NCI-H460 (cell line): ENCODE measurements at regions not wholly inside any gene's neighbourhood (a gene's known extent, or its start where the extent isn't known, plus 50 kb on each side); places are given as distances from the start of the nearest gene placed in this dataset.

Experiments used
- DNase-seq: peaks from one replicate; pipeline ENCODE4 v3.0.0-alpha.2; 2016; ENCODE audit warnings: low read depth; ENCODE audit errors: extremely low read depth

GRCh38 chr18:22355598-22355997 is 62.1 kb downstream of the CTAGE1 start:
- DNase-seq: no peak

DNA sequence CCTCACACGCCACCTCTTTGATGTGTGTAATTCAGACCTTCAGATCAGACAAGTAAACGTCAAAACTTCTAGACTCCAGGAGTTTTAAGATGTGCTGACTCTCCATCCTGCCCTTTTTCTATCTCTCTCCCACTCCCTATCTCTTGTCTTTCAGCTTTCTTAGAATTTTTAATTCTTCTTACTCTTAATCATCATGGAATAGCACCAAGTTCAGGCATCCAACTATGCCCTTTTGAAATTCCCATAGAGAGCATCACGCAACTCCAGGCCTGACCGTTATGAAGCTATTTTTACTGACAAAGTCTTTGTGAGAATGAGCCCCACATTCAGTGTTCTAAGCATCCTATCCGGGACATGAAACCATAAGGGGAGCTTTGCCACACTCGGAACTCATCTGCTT is 62.6 kb downstream of the CTAGE1 start:
- no peak for DNase-seq

GRCh38 chr18:22349966-22350365 is 67.7 kb downstream of the CTAGE1 start:
- no peak for DNase-seq

- no peak for DNase-seq
These were observed 68.3 kb downstream of the CTAGE1 start for GRCh38 chr18:22349317-22349898.

- DNase-seq: no peak
These were observed 69.0 kb downstream of the CTAGE1 start for GRCh38 chr18:22348521-22349316.

GRCh38 chr18:22347606-22348511 is 69.9 kb downstream of the CTAGE1 start:
- DNase-seq: no peak

- DNase-seq: no peak
These were observed 70.6 kb downstream of the CTAGE1 start for GRCh38 chr18:22346953-22347605.

GRCh38 chr18:22346401-22346952 is 71.2 kb downstream of the CTAGE1 start:
- no peak for DNase-seq

DNA sequence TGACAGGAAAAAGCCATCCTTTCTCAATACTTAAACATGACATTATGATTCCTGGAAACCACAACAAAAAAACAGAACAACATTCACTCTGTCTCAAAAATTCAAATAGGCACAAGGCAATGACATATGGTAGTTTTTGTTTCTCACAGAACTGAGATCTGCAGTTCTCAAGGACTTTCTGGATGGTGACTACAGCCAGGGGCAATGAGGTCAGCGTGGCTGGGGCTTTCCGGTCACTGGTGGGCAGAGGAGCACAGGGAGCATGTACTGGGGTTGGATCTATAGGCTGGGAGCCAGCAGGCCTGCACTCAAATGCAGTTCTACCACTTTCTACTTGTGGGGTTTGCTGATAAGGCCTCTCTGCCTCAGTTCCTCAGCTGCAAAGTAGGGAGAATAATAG is 72.0 kb downstream of the CTAGE1 start:
- no peak for DNase-seq

DNA sequence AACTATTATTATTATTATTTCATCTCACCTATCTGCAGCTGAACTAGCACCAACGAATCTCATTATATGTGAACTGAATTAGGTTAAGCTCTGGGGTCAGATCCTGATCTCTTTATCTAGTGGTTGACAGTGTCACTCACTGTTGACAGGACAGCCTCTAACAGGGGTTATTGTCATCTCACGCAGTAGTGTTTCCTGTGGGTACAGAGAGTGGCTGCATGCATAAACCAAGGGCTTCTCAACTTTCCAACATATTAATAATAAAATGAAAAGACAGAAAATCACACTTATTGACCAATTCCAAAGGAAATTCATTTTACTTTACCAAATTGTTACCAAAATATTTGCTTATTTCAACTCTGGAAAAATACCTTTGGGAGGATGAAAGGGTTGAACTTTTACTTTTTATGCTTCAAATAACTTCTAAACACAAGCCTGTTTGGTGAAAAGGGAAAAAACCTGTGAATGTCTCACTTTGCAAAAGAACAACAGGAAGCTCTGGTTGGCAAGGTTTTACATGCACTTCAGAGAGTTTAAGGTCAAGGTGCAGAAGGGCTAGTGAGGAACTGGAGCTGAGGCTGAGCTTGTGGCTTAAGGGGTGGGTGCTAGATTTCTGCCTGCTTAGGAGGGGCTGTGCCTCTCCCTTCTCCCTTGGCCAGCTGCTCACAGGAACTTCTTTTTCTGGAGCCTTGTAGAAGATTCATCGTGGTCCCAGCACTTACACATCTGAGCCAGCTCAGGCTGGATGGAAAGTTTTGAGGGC is 72.6 kb downstream of the CTAGE1 start:
- no peak for DNase-seq

GRCh38 chr18:22344445-22344844 is 73.3 kb downstream of the CTAGE1 start:
- DNase-seq: no peak

DNA sequence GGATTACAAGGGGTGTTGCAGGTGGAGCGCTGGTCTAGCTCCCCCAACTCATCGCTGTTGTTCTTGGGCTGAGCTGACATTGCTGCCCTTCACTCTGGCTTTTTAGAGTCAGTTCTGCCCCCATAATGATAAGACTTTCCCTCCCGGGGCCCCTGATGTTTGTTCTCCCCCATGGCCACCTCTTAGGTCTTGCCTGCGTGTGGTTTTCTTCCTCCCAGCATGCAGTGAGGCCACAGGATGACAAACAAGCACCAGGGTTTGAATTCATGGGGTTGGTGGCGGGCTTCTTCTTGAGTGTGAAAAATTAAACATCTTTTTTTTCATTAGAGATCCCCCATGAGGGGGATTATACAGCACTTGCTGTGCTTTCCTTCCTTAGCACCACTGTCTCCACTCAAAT is 74.1 kb downstream of the CTAGE1 start:
- no peak for DNase-seq

DNA sequence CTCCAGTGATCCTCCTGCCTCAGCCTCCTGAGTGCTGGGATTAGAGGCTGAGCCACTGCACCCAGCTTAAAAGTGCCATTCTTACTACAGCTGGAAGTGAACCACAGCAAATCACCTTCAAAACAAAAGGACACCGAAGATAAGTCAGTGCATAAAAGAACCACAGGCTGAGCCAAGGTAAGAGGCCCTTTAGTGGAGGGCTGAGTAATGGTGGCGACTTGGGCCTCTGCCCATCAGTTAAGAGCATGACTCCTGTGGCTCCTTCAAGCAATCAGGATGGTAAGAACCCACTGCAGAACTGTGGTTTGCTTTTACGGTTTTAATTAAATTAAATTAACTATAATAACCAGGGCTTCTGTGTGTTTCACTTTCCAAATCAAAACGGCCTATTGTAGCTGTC is 75.1 kb downstream of the CTAGE1 start:
- DNase-seq: no peak

DNA sequence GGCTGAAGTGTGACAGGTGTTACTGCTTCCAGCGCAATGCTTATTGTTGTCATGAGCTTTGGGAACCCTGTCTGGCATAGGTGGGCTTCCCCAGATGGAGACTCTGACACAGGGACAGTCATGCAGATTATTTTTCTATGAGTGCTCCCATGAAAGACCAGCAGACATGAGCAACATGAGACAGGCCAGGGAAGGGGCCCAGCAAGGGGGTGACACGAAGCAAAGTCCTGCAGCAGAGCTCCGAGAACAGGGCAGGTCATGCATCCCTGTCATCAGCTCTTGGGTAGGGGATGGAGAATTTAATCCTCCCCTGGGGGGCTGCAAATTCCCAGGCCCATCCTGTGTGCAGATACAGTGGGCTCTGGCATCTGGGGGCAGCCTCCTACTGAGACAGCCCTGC is 77.4 kb downstream of the CTAGE1 start:
- DNase-seq: no peak

DNA sequence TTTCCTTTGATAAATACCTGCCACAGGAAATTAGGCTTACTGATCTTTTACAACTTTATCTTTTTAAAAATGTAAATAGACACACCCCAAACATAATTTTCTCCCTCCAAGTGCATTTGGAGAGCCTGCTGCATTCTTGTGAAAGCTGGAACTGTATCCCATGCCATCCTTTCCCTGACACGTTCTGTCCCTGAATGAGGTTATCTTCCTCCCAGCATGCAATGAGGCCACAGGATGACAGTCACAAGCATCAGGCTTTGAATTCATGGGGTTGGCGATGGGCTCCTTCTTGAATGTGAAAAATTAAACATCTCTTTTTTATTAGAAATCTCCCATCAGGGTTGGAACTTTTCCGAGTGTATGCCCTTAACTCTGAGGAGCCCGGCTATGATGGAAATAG is 77.8 kb downstream of the CTAGE1 start:
- no peak for DNase-seq

DNA sequence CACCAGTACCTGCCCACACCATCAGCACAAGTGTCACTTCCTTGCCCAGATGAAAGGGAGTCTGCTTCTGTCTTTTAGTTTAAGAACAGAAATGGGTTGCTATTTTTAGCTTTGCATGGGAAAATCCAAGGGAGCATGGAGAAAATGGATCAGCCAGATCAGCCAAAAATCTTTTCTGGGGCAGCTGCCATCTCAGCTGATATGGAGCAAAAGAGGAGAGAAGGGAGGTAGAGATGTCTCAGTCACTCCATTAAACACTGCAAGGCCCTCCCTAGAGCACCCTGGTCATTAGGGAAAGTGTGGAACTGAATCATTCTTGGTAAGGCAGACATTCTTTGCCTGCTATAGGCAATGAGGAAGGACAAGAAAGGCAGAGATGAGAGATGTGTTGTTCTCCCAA is 79.9 kb downstream of the CTAGE1 start:
- no peak for DNase-seq

DNA sequence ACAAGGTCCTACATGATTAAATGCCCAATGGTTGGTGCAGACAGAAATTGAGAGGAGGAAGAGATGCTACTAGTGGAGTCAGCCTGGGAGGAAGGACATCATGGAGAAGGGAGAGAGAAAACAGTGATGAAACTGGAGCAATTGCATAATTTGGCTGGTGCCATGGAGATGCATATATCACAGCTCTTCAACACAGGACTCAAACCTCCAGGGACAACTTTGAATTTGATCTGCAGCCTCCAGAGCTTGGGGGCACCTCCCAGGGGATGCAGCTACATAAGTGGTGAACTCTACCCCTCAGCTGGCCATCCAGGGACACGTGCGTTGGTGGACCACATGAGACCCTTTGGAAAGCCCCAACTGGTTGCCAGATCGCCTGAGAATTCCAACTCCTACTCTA is 80.4 kb downstream of the CTAGE1 start:
- DNase-seq: no peak

- DNase-seq: no peak
These were observed 81.3 kb downstream of the CTAGE1 start for GRCh38 chr18:22336406-22336805.

GRCh38 chr18:22335731-22336198 is 82.0 kb downstream of the CTAGE1 start:
- DNase-seq: no peak

- DNase-seq: no peak
These were observed 83.1 kb downstream of the CTAGE1 start for GRCh38 chr18:22334567-22334966.
